Loucy (cell line): ENCODE measurements at regions not wholly inside any gene's neighbourhood (a gene's known extent, or its start where the extent isn't known, plus 50 kb on each side); places are given as distances from the start of the nearest gene placed in this dataset.

ENCODE experiments used
- H2AFZ ChIP-seq: fragments of 200-600 bp; sonication (generic); 2 replicates; pipeline ENCODE4 v1.6.0; 2016; ENCODE audit warnings: antibody characterized with exemption, mild to moderate bottlenecking, low read length, moderate library complexity
- H3F3A ChIP-seq: fragments of 200-600 bp; 2 replicates; pipeline ENCODE4 v1.6.0; 2016; ENCODE audit warnings: antibody characterized with exemption, low read depth, mild to moderate bottlenecking
- H3K27me3 ChIP-seq: fragments of 200-600 bp; sonication (generic); 2 replicates; pipeline ENCODE4 v1.6.1; 2014; ENCODE audit warnings: low read length, mild to moderate bottlenecking; ENCODE audit not compliant: insufficient read depth, poor library complexity, severe bottlenecking
- H3K36me3 ChIP-seq: fragments of 200-600 bp; sonication (generic); 2 replicates; pipeline ENCODE4 v1.6.1; 2016; ENCODE audit warnings: low read length; ENCODE audit not compliant: insufficient read depth
- H3K4me1 ChIP-seq: fragments of 200-600 bp; sonication (generic); 2 replicates; pipeline ENCODE4 v1.5.1; 2014; ENCODE audit warnings: low read length, mild to moderate bottlenecking; ENCODE audit not compliant: insufficient read depth, poor library complexity, severe bottlenecking
- H3K4me2 ChIP-seq: fragments of 200-600 bp; sonication (generic); 2 replicates; pipeline ENCODE4 v1.6.0; 2014; ENCODE audit warnings: antibody characterized with exemption, low read length, low read depth, mild to moderate bottlenecking; ENCODE audit not compliant: poor library complexity, severe bottlenecking
- H3K4me3 ChIP-seq: fragments of 200-600 bp; sonication (generic); 2 replicates; pipeline ENCODE4 v1.5.1; 2014; ENCODE audit warnings: low read length, mild to moderate bottlenecking, mixed read lengths; ENCODE audit not compliant: poor library complexity, severe bottlenecking
- H3K79me2 ChIP-seq: fragments of 200-600 bp; sonication (generic); 2 replicates; pipeline ENCODE4 v1.6.1; 2014; ENCODE audit warnings: low read length; ENCODE audit not compliant: insufficient read depth
- H3K9ac ChIP-seq: fragments of 200-600 bp; sonication (generic); 2 replicates; pipeline ENCODE4 v1.6.0; 2014; ENCODE audit warnings: mild to moderate bottlenecking, low read depth, low read length, moderate library complexity; ENCODE audit not compliant: poor library complexity, severe bottlenecking
- H3K9me2 ChIP-seq: fragments of 200-600 bp; sonication (generic); replicated peaks from 2 replicates; pipeline ENCODE4 v1.6.1; 2016; ENCODE audit warnings: low read depth, low read length, mixed read lengths
- H3K9me3 ChIP-seq: fragments of 200-600 bp; sonication (generic); 2 replicates; pipeline ENCODE4 v1.6.1; 2014; ENCODE audit warnings: mild to moderate bottlenecking, antibody characterized with exemption, low read length, low read depth; ENCODE audit not compliant: insufficient read depth
- H4K20me1 ChIP-seq: fragments of 200-600 bp; sonication (generic); 2 replicates; pipeline ENCODE4 v1.6.0; 2014; ENCODE audit warnings: antibody characterized with exemption, low read length, mild to moderate bottlenecking; ENCODE audit not compliant: insufficient read depth, poor library complexity, severe bottlenecking
- EZH2phosphoT487 ChIP-seq: fragments of 200-600 bp; IDR thresholded peaks from 2 replicates; pipeline ENCODE4 v1.6.1; 2018; ENCODE audit warnings: antibody characterized with exemption, mild to moderate bottlenecking, moderate library complexity, borderline replicate concordance
- TF ChIP-seq, protein P1 (sequence below): fragments of 200-600 bp; sonication (generic); conservative IDR thresholded peaks from 2 replicates; pipeline ENCODE4 v1.5.1; 2014; ENCODE audit warnings: mild to moderate bottlenecking, antibody characterized with exemption, low read length

DNA sequence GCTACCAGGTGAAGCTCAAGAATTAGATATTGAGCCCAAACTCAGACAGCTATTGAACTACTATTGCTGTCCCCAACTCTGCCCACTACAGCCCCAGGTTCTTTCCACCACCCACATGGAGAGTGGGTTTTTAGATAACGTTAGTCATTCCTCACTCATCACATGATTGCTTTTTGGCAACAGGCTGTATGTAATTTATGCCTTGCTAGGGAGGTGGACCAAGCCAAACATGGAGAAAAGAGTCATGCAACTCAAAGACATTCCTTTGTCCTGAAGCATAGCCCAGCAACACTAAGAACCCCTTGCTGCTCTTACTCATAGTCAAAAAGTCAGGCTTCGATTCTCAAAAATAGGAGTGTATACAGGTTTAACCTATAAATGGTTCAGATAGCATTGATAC is 275.9 kb upstream of the VCX3A start:
- Histone ChIP-seq H3F3A (no peaks in the 10 kb centered on the region), H3K4me2 (no peak overlapping the region), H3K27me3 (no peaks in the 10 kb centered on the region), H3K4me3 (no peak overlapping the region), H3K9ac (no peak overlapping the region), H3K9me3 (no peaks in the 10 kb centered on the region), H2AFZ (no peak overlapping the region), H3K9me2 (no peaks in the 10 kb centered on the region), H3K4me1 (no peaks in the 10 kb centered on the region), H3K36me3 (no peaks in the 10 kb centered on the region), H4K20me1 (no peaks in the 10 kb centered on the region), H3K79me2 (no peaks in the 10 kb centered on the region)
- TF ChIP-seq, protein P1, sequence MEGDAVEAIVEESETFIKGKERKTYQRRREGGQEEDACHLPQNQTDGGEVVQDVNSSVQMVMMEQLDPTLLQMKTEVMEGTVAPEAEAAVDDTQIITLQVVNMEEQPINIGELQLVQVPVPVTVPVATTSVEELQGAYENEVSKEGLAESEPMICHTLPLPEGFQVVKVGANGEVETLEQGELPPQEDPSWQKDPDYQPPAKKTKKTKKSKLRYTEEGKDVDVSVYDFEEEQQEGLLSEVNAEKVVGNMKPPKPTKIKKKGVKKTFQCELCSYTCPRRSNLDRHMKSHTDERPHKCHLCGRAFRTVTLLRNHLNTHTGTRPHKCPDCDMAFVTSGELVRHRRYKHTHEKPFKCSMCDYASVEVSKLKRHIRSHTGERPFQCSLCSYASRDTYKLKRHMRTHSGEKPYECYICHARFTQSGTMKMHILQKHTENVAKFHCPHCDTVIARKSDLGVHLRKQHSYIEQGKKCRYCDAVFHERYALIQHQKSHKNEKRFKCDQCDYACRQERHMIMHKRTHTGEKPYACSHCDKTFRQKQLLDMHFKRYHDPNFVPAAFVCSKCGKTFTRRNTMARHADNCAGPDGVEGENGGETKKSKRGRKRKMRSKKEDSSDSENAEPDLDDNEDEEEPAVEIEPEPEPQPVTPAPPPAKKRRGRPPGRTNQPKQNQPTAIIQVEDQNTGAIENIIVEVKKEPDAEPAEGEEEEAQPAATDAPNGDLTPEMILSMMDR: no peak
- TF ChIP-seq EZH2phosphoT487: no peak

DNA sequence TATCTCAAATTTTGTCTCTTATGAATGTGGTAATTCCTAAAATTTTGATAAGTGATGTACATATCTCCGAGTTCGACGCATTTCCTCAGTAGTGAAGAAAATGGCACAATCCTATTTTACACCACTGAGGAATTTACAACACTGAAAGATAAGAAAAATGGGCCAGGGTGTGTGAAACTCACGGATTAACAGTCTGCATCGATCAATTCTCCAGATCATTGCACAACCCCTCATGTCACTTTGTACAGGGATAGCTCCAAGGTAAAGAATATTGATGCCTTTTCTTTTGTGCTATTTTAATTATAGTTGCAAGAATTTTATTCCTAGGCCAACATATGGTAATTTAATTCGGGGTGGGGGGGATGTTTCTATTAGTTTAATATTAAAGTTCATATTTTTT is 268.7 kb upstream of the VCX3A start:
- Histone ChIP-seq H3K9me3 (no peaks in the 10 kb centered on the region), H3K79me2 (no peaks in the 10 kb centered on the region), H3K4me2 (no peak overlapping the region), H3F3A (no peaks in the 10 kb centered on the region), H3K36me3 (no peaks in the 10 kb centered on the region), H3K27me3 (no peaks in the 10 kb centered on the region), H3K9me2 (no peaks in the 10 kb centered on the region), H3K9ac (no peak overlapping the region), H3K4me3 (no peak overlapping the region), H3K4me1 (no peaks in the 10 kb centered on the region), H4K20me1 (no peaks in the 10 kb centered on the region), H2AFZ (no peak overlapping the region)
- no peak for TF ChIP-seq EZH2phosphoT487
- TF ChIP-seq, protein P1: no peak

DNA sequence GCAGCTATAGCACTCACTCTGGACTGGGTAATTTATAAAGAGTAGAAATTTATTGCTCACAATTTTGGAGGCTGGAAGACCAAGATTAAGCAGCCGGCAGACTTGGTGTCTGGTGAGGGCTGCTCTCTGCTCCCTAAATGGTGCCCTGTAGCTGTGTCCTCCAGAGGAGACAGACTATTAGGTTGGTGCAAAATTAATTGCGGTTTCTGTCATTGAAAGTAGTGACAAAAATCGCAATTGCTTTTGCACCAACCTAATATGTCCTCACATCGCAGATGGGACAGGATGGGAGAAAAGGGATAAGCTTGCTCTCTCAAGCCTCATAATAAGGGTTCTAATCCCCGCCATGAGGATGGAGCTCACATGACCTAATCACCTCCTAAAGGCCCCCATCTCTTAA is 258.1 kb upstream of the VCX3A start:
- H3K4me2 ChIP-seq: no peak overlapping the region
- no peaks in the 10 kb centered on the region for H3K9me3 ChIP-seq
- H3K36me3 ChIP-seq: no peaks in the 10 kb centered on the region
- H2AFZ ChIP-seq: no peak overlapping the region
- H3K9ac ChIP-seq: no peak overlapping the region
- no peaks in the 10 kb centered on the region for H3K79me2 ChIP-seq
- H3F3A ChIP-seq: no peaks in the 10 kb centered on the region
- no peaks in the 10 kb centered on the region for H4K20me1 ChIP-seq
- no peak for TF ChIP-seq EZH2phosphoT487
- TF ChIP-seq, protein P1: no peak
- no peaks in the 10 kb centered on the region for H3K9me2 ChIP-seq
- H3K27me3 ChIP-seq: no peaks in the 10 kb centered on the region
- H3K4me1 ChIP-seq: no peaks in the 10 kb centered on the region
- H3K4me3 ChIP-seq: no peak overlapping the region
